ENCODE measurements at regions not wholly inside any gene's neighbourhood (a gene's known extent, or its start where the extent isn't known, plus 50 kb on each side); places are given as distances from the start of the nearest gene placed in this dataset.

DNA sequence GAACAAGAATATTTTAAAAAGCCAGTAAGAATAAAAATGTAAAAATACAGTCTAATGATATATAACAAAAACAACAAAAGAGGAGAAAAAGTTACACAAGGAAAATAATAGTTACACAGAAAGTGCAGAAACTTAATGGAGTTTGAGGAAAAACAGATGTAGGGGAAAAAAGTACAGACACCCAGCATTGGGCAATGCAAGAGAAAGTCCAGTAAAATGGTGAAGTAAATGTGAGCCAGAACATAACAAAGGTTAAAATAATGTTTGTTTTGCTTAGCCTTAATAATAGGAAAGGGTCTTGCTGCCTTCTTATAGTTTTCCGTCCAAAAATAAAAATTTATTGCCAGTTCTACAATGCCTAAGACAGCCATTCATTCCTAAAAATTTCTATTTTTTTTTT is 364.2 kb downstream of the NNT start:
- Histone ChIP-seq H3K4me3 (replicated peaks in 1 of 3; ENCODE audit: low read depth in 2 of 3, low read length in 3 of 3) (no peak overlapping the region), H3K36me3 (replicated peaks in 1 of 2; ENCODE audit: control insufficient read depth in 1 of 2, insufficient read depth in 2 of 2, low read length in 2 of 2) (no peaks in the 10 kb centered on the region), H3K9ac (ENCODE audit: insufficient read depth, low read length, poor library complexity, severe bottlenecking) (no peak overlapping the region), H3K9me3 (replicated peaks in 1 of 2; ENCODE audit: control insufficient read depth in 1 of 2, insufficient read depth in 1 of 2, low read length in 2 of 2) (peaks cover 13 to 17% of the 10 kb centered on the region in 2 donors), H3K4me2 (replicated peaks; ENCODE audit: extremely low read depth, low read length, poor library complexity, severe bottlenecking) (no peak overlapping the region), H3K27ac (ENCODE audit: low read depth in 1 of 2, low read length in 2 of 2) (no peak overlapping the region), H3K4me1 (ENCODE audit: control insufficient read depth in 1 of 2, insufficient read depth in 2 of 2, low read length in 2 of 2) (no peaks in the 10 kb centered on the region), H2AFZ (ENCODE audit: insufficient read depth, low read depth, low read length, poor library complexity, severe bottlenecking) (no peak overlapping the region), H3K27me3 (ENCODE audit: control insufficient read depth in 2 of 2, insufficient read depth in 2 of 2, low read length in 2 of 2) (no peaks in the 10 kb centered on the region), H3K79me2 (ENCODE audit: insufficient read depth, low read length) (no peaks in the 10 kb centered on the region), H4K20me1 (ENCODE audit: insufficient read depth, low read length) (no peaks in the 10 kb centered on the region)
- no peaks in the 10 kb centered on the region for H3K4me1 Mint-ChIP-seq
- H3K4me3 Mint-ChIP-seq: no peak overlapping the region
- H3K27me3 Mint-ChIP-seq (ENCODE audit: low read depth in 3 of 3): no peaks in the 10 kb centered on the region
- intact Hi-C loops (cut with micrococcal nuclease): no loop called here
- peaks cover 2 to 22% (median 16%) of the 10 kb centered on the region in 7 donors for H3K9me3 Mint-ChIP-seq
- WGBS (ENCODE audit: insufficient coverage): no CpG with 5 or more reads among the region's 1 CpG
- no peaks in the 10 kb centered on the region for H3K36me3 Mint-ChIP-seq
- no peak for DNase-seq
- TF ChIP-seq, protein P1, sequence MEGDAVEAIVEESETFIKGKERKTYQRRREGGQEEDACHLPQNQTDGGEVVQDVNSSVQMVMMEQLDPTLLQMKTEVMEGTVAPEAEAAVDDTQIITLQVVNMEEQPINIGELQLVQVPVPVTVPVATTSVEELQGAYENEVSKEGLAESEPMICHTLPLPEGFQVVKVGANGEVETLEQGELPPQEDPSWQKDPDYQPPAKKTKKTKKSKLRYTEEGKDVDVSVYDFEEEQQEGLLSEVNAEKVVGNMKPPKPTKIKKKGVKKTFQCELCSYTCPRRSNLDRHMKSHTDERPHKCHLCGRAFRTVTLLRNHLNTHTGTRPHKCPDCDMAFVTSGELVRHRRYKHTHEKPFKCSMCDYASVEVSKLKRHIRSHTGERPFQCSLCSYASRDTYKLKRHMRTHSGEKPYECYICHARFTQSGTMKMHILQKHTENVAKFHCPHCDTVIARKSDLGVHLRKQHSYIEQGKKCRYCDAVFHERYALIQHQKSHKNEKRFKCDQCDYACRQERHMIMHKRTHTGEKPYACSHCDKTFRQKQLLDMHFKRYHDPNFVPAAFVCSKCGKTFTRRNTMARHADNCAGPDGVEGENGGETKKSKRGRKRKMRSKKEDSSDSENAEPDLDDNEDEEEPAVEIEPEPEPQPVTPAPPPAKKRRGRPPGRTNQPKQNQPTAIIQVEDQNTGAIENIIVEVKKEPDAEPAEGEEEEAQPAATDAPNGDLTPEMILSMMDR (IDR thresholded peaks at IDR 0.05): no peak
- H3K27ac Mint-ChIP-seq: no peak overlapping the region

DNA sequence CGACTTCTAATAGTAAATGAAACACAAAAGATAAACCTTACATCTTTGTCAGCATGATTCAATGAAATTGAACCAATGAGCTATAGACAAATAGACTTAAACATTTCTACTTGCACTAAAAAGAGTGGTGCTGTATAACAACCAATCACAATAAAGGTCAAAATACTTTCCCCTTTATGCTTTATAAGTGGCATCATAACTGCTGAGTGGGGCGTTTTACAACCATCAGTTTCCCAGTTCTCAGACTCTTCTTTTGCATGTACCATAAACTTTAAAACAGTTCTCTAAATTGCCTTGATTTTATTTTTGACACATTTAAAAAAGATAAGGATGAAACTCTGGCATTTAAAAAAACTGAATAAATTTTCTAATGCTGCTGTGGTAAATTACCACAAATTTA is 356.2 kb downstream of the NNT start:
- Histone ChIP-seq H3K9me3 (replicated peaks in 1 of 2; ENCODE audit: control insufficient read depth in 1 of 2, insufficient read depth in 1 of 2, low read length in 2 of 2) (no peaks in the 10 kb centered on the region), H3K9ac (ENCODE audit: insufficient read depth, low read length, poor library complexity, severe bottlenecking) (no peak overlapping the region), H2AFZ (ENCODE audit: insufficient read depth, low read depth, low read length, poor library complexity, severe bottlenecking) (no peak overlapping the region), H3K4me1 (ENCODE audit: control insufficient read depth in 1 of 2, insufficient read depth in 2 of 2, low read length in 2 of 2) (no peaks in the 10 kb centered on the region), H3K36me3 (replicated peaks in 1 of 2; ENCODE audit: control insufficient read depth in 1 of 2, insufficient read depth in 2 of 2, low read length in 2 of 2) (no peaks in the 10 kb centered on the region), H3K27ac (ENCODE audit: low read depth in 1 of 2, low read length in 2 of 2) (no peak overlapping the region), H3K4me2 (replicated peaks; ENCODE audit: extremely low read depth, low read length, poor library complexity, severe bottlenecking) (no peak overlapping the region), H4K20me1 (ENCODE audit: insufficient read depth, low read length) (no peaks in the 10 kb centered on the region), H3K27me3 (ENCODE audit: control insufficient read depth in 2 of 2, insufficient read depth in 2 of 2, low read length in 2 of 2) (no peaks in the 10 kb centered on the region), H3K4me3 (replicated peaks in 1 of 3; ENCODE audit: low read depth in 2 of 3, low read length in 3 of 3) (no peak overlapping the region), H3K79me2 (ENCODE audit: insufficient read depth, low read length) (no peaks in the 10 kb centered on the region)
- DNase-seq: no peak
- Mint-ChIP-seq H3K4me3 (no peak overlapping the region), H3K9me3 (peaks cover 0 to 22% (median 7%) of the 10 kb centered on the region in 7 donors), H3K27ac (no peak overlapping the region), H3K36me3 (no peaks in the 10 kb centered on the region), H3K4me1 (no peaks in the 10 kb centered on the region), H3K27me3 (ENCODE audit: low read depth in 3 of 3) (no peaks in the 10 kb centered on the region)
- TF ChIP-seq, protein P1 (IDR thresholded peaks at IDR 0.05): no peak
- intact Hi-C loops (cut with micrococcal nuclease): no loop called here
- no CpG with 5 or more reads among the region's 2 CpGs for WGBS (ENCODE audit: insufficient coverage)
